ENCODE measurements at regions not wholly inside any gene's neighbourhood (a gene's known extent, or its start where the extent isn't known, plus 50 kb on each side); places are given as distances from the start of the nearest gene placed in this dataset.

- TF ChIP-seq HMGXB4 (CRISPR knock-in tag; IDR thresholded peaks at IDR 0.05) (no peak), ZSCAN18 (CRISPR knock-in tag; IDR thresholded peaks at IDR 0.05) (no peak), ATF1 (CRISPR knock-in tag; IDR thresholded peaks at IDR 0.05) (no peak)
Measured at GRCh38 chr15:95869920-95870319, 460.6 kb upstream of the NR2F2 start (continued).

- POLR2A ChIA-PET, result no interaction called here
- DNase-seq (ENCODE audit: low spot score) (no peak), ATAC-seq (no peak)
- Mint-ChIP-seq H3K27me3 (ENCODE audit: low read depth) (no peaks in the 10 kb centered on the region; the same call in 1 of the 2 replicates), H3K27ac (no peak overlapping the region), H3K9me3 (no peaks in the 10 kb centered on the region), H3K36me3 (no peaks in the 10 kb centered on the region), H3K4me1 (peaks cover 21% of the 10 kb centered on the region), H3K4me3 (no peak overlapping the region)
- no peak for TF ChIP-seq JAZF1 (CRISPR knock-in tag; IDR thresholded peaks at IDR 0.05)
- no peak for TF ChIP-seq IRF1 (CRISPR knock-in tag; IDR thresholded peaks at IDR 0.05)
- no peak for TF ChIP-seq ATF3 (CRISPR knock-in tag; conservative IDR thresholded peaks at IDR 0.05)
- no peak for TF ChIP-seq SOX15 (CRISPR knock-in tag; IDR thresholded peaks at IDR 0.05)
- TF ChIP-seq ZNF671 (CRISPR knock-in tag; IDR thresholded peaks at IDR 0.05), result no peak
- TF ChIP-seq GTF2I (CRISPR knock-in tag; conservative IDR thresholded peaks at IDR 0.05), result no peak
- TF ChIP-seq ATF6 (CRISPR knock-in tag; IDR thresholded peaks at IDR 0.05), result no peak
- CTCF ChIA-PET, result no interaction called here
Measured at GRCh38 chr15:95872366-95872771, 458.1 kb upstream of the NR2F2 start.

GRCh38 chr15:95874637-95875036 is 455.9 kb upstream of the NR2F2 start:
- ChIA-PET POLR2A (no interaction called here), CTCF (no interaction called here)
- no peaks in the 10 kb centered on the region for H3K9me3 Mint-ChIP-seq
- H3K27me3 Mint-ChIP-seq (ENCODE audit: low read depth), result no peaks in the 10 kb centered on the region; the same call in 1 of the 2 replicates
- H3K4me1 Mint-ChIP-seq, result peaks cover 21% of the 10 kb centered on the region
- no peak for ATAC-seq
- no peaks in the 10 kb centered on the region for H3K36me3 Mint-ChIP-seq
- H3K4me3 Mint-ChIP-seq, result no peak overlapping the region
- H3K27ac Mint-ChIP-seq, result no peak overlapping the region
- no peak for DNase-seq (ENCODE audit: low spot score)
- TF ChIP-seq ZNF263 (CRISPR knock-in tag; IDR thresholded peaks at IDR 0.05; ENCODE audit: low read depth) (no peak), KAT7 (CRISPR knock-in tag; IDR thresholded peaks at IDR 0.05; ENCODE audit: borderline replicate concordance) (no peak), NFE2L1 (CRISPR knock-in tag; IDR thresholded peaks at IDR 0.05) (no peak), OVOL2 (CRISPR knock-in tag; IDR thresholded peaks at IDR 0.05; ENCODE audit: borderline replicate concordance) (no peak), ETV6 (CRISPR knock-in tag; IDR thresholded peaks at IDR 0.05) (no peak), ZNF416 (CRISPR knock-in tag; IDR thresholded peaks at IDR 0.05) (no peak), IRF2 (CRISPR knock-in tag; IDR thresholded peaks at IDR 0.05; ENCODE audit: borderline replicate concordance, low read depth) (no peak), MAX (CRISPR knock-in tag; IDR thresholded peaks at IDR 0.05) (no peak), FOXP1 (CRISPR knock-in tag; IDR thresholded peaks at IDR 0.05; ENCODE audit: borderline replicate concordance) (no peak), ATF1 (CRISPR knock-in tag; IDR thresholded peaks at IDR 0.05) (no peak), ZNF121 (CRISPR knock-in tag; IDR thresholded peaks at IDR 0.05) (no peak), IRF1 (CRISPR knock-in tag; IDR thresholded peaks at IDR 0.05) (no peak)
- TF ChIP-seq, protein P1, sequence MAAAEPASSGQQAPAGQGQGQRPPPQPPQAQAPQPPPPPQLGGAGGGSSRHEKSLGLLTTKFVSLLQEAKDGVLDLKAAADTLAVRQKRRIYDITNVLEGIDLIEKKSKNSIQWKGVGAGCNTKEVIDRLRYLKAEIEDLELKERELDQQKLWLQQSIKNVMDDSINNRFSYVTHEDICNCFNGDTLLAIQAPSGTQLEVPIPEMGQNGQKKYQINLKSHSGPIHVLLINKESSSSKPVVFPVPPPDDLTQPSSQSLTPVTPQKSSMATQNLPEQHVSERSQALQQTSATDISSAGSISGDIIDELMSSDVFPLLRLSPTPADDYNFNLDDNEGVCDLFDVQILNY (CRISPR knock-in tag; IDR thresholded peaks at IDR 0.05), result no peak
- TF ChIP-seq, protein P2, sequence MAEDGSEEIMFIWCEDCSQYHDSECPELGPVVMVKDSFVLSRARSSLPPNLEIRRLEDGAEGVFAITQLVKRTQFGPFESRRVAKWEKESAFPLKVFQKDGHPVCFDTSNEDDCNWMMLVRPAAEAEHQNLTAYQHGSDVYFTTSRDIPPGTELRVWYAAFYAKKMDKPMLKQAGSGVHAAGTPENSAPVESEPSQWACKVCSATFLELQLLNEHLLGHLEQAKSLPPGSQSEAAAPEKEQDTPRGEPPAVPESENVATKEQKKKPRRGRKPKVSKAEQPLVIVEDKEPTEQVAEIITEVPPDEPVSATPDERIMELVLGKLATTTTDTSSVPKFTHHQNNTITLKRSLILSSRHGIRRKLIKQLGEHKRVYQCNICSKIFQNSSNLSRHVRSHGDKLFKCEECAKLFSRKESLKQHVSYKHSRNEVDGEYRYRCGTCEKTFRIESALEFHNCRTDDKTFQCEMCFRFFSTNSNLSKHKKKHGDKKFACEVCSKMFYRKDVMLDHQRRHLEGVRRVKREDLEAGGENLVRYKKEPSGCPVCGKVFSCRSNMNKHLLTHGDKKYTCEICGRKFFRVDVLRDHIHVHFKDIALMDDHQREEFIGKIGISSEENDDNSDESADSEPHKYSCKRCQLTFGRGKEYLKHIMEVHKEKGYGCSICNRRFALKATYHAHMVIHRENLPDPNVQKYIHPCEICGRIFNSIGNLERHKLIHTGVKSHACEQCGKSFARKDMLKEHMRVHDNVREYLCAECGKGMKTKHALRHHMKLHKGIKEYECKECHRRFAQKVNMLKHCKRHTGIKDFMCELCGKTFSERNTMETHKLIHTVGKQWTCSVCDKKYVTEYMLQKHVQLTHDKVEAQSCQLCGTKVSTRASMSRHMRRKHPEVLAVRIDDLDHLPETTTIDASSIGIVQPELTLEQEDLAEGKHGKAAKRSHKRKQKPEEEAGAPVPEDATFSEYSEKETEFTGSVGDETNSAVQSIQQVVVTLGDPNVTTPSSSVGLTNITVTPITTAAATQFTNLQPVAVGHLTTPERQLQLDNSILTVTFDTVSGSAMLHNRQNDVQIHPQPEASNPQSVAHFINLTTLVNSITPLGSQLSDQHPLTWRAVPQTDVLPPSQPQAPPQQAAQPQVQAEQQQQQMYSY (CRISPR knock-in tag; IDR thresholded peaks at IDR 0.05), result no peak
